Peyer's patch (tissue), 4 donors: ENCODE measurements at regions not wholly inside any gene's neighbourhood (a gene's known extent, or its start where the extent isn't known, plus 50 kb on each side); places are given as distances from the start of the nearest gene placed in this dataset.

Experiments
- CTCF ChIP-seq, 6 experiments: fragments of 450-650 bp in 4 of 6; fragments of 200-600 bp in 2 of 6; sonication (generic) in 1 of 6; IDR thresholded peaks; one replicate each; pipeline ENCODE4 v1.5.1; 2017 to 2019; ENCODE audit warnings: antibody characterized with exemption in 6 of 6, mild to moderate bottlenecking in 3 of 6, moderate library complexity in 1 of 6
- POLR2A ChIP-seq, 2 donors: fragments of 450-650 bp; IDR thresholded peaks; one replicate each; pipeline ENCODE4 v1.5.1; 2017; ENCODE audit warnings: antibody characterized with exemption in 2 of 2, mild to moderate bottlenecking in 2 of 2, moderate library complexity in 2 of 2

- TF ChIP-seq CTCF (IDR thresholded peaks at IDR 0.05): no peak
- no peak for TF ChIP-seq POLR2A (IDR thresholded peaks at IDR 0.05)
Observed at GRCh38 chr6:169141671-169142537, 111.7 kb downstream of the THBS2 start.
